ENCODE measurements at regions not wholly inside any gene's neighbourhood (a gene's known extent, or its start where the extent isn't known, plus 50 kb on each side); places are given as distances from the start of the nearest gene placed in this dataset.
"Not testable (repeated sequence)": the region's sequence is repeated elsewhere in the genome, so short reads cannot be mapped to it uniquely, and the experiment has no call there.

DNA sequence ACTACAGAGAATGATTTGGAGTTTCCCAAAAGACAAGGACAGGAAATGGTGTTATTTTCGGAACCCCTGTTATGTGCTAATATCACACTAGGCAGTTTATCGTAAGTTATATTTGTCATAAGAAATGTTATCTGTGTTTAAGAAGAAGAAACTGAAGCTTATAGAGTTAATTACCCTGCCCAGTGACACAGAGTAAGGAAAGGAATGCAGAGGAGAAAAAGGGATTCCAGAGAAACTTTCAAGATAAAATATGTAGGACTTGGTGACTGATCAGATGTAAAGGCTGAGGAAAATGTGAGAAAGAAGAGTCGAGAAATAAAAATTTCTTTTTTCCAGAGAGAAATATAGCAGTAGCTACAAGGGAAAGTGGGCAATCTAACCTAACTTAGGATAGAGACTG, 63.5 kb upstream of the ZNF746 start:
- TF ChIP-seq, protein P1, sequence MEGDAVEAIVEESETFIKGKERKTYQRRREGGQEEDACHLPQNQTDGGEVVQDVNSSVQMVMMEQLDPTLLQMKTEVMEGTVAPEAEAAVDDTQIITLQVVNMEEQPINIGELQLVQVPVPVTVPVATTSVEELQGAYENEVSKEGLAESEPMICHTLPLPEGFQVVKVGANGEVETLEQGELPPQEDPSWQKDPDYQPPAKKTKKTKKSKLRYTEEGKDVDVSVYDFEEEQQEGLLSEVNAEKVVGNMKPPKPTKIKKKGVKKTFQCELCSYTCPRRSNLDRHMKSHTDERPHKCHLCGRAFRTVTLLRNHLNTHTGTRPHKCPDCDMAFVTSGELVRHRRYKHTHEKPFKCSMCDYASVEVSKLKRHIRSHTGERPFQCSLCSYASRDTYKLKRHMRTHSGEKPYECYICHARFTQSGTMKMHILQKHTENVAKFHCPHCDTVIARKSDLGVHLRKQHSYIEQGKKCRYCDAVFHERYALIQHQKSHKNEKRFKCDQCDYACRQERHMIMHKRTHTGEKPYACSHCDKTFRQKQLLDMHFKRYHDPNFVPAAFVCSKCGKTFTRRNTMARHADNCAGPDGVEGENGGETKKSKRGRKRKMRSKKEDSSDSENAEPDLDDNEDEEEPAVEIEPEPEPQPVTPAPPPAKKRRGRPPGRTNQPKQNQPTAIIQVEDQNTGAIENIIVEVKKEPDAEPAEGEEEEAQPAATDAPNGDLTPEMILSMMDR (IDR thresholded peaks at IDR 0.05; ENCODE audit: extremely low read depth, low read depth, low read length): no peak
- Histone ChIP-seq H4K20me1 (ENCODE audit: insufficient read depth, low read length) (no peaks in the 10 kb centered on the region), H3K27ac (ENCODE audit: low read depth, low read length) (no peak overlapping the region), H3K36me3 (ENCODE audit: insufficient read depth, low read length) (peaks cover 8% of the 10 kb centered on the region), H3K79me2 (ENCODE audit: insufficient read depth, low read length) (peaks cover 5% of the 10 kb centered on the region), H3K27me3 (ENCODE audit: insufficient read depth, low read length) (no peaks in the 10 kb centered on the region), H3K4me3 (ENCODE audit: insufficient read depth, low read length) (no peak overlapping the region), H2AFZ (ENCODE audit: low read length) (no peak overlapping the region), H3K9me3 (ENCODE audit: low read depth, low read length) (no peaks in the 10 kb centered on the region), H3K4me2 (ENCODE audit: insufficient read depth, low read length) (no peak overlapping the region), H3K4me1 (ENCODE audit: insufficient read depth, low read length) (peaks cover 4% of the 10 kb centered on the region)
- no peak for DNase-seq (ENCODE audit: insufficient read length, low spot score, missing footprints)

GRCh38 chr7:149559711-149560110, 62.1 kb upstream of the ZNF746 start:
- Histone ChIP-seq H3K9me3 (ENCODE audit: low read depth, low read length) (no peaks in the 10 kb centered on the region), H3K27ac (ENCODE audit: low read depth, low read length) (no peak overlapping the region), H4K20me1 (ENCODE audit: insufficient read depth, low read length) (no peaks in the 10 kb centered on the region), H3K4me3 (ENCODE audit: insufficient read depth, low read length) (no peak overlapping the region), H2AFZ (ENCODE audit: low read length) (no peak overlapping the region), H3K27me3 (ENCODE audit: insufficient read depth, low read length) (no peaks in the 10 kb centered on the region), H3K4me2 (ENCODE audit: insufficient read depth, low read length) (no peak overlapping the region), H3K79me2 (ENCODE audit: insufficient read depth, low read length) (peaks cover 2% of the 10 kb centered on the region), H3K4me1 (ENCODE audit: insufficient read depth, low read length) (peaks cover 4% of the 10 kb centered on the region), H3K36me3 (ENCODE audit: insufficient read depth, low read length) (peaks cover 8% of the 10 kb centered on the region)
- no peak for DNase-seq (ENCODE audit: insufficient read length, low spot score, missing footprints)
- TF ChIP-seq, protein P1 (IDR thresholded peaks at IDR 0.05; ENCODE audit: extremely low read depth, low read depth, low read length): no peak

DNA sequence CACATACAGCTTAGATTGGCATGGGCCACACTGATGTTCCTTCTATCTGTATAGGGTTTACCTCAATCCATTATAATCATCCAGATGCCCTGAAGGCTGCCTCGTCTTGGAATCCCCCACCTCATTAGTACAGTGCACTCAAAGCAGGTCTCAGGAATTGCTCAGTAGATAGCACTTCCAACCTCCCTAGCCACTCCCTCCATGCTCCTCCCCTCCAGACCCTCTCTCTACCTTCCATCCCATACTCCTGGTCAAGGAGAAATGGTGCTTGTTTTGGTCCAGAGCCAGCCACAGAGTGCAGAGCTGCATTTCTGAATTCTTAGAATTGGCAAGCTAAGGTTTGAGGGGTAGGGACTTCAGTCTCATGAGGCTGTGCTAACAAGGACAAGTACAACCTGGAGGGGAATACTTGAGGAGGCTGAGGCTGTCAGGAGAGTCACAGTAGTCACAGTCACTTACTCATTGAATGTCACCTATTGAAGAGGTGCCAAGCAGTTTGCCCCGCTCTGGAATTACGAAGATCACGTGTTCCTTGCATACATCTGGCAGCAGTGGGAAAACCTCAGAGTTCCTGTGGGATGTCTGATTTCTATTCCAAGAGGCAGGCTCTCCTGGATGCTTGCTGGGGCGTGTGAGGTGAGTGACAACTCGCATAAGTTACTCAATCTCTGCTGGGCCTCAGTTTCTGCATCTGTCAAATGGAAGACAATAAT, 60.7 kb upstream of the ZNF746 start:
- Histone ChIP-seq H3K9me3 (ENCODE audit: low read depth, low read length) (no peaks in the 10 kb centered on the region), H4K20me1 (ENCODE audit: insufficient read depth, low read length) (no peaks in the 10 kb centered on the region), H3K27me3 (ENCODE audit: insufficient read depth, low read length) (no peaks in the 10 kb centered on the region), H3K36me3 (ENCODE audit: insufficient read depth, low read length) (peaks cover 8% of the 10 kb centered on the region), H3K4me1 (ENCODE audit: insufficient read depth, low read length) (peaks cover 4% of the 10 kb centered on the region), H3K27ac (ENCODE audit: low read depth, low read length) (no peak overlapping the region), H3K4me3 (ENCODE audit: insufficient read depth, low read length) (no peak overlapping the region), H3K79me2 (ENCODE audit: insufficient read depth, low read length) (peaks cover 2% of the 10 kb centered on the region), H2AFZ (ENCODE audit: low read length) (no peak overlapping the region), H3K4me2 (ENCODE audit: insufficient read depth, low read length) (no peak overlapping the region)
- no peak for DNase-seq (ENCODE audit: insufficient read length, low spot score, missing footprints)
- TF ChIP-seq, protein P1 (IDR thresholded peaks at IDR 0.05; ENCODE audit: extremely low read depth, low read depth, low read length): no peak

DNA sequence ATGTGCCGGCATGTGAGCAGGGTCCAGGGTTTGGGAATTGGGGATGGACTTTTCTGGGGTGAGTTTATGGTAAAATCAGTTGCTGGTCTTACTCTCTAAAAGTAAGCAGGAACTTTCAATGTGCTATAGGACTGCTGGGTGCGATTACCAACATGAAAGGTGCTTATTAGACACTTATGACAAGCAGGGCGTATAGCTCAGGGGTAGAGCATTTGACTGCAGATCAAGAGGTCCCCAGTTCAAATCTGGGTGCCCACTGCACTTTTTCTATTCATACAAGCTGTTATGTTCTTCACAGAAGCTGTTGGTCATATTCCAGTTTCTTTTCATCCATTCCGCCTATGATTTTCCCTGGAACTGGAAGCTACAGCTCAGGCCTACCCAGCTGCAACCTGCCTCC, 58.9 kb upstream of the ZNF746 start:
- H3K4me2 ChIP-seq (ENCODE audit: insufficient read depth, low read length); H2AFZ ChIP-seq (ENCODE audit: low read length); H4K20me1 ChIP-seq (ENCODE audit: insufficient read depth, low read length); H3K4me3 ChIP-seq (ENCODE audit: insufficient read depth, low read length); H3K9me3 ChIP-seq (ENCODE audit: low read depth, low read length); H3K79me2 ChIP-seq (ENCODE audit: insufficient read depth, low read length); H3K27me3 ChIP-seq (ENCODE audit: insufficient read depth, low read length); DNase-seq (ENCODE audit: insufficient read length, low spot score, missing footprints); H3K4me1 ChIP-seq (ENCODE audit: insufficient read depth, low read length); H3K27ac ChIP-seq (ENCODE audit: low read depth, low read length): not testable (repeated sequence)
- H3K36me3 ChIP-seq (ENCODE audit: insufficient read depth, low read length): peaks cover 23% of the 10 kb centered on the region

GRCh38 chr7:149554821-149555220, 57.2 kb upstream of the ZNF746 start:
- not testable (repeated sequence) for DNase-seq (ENCODE audit: insufficient read length, low spot score, missing footprints); H3K79me2 ChIP-seq (ENCODE audit: insufficient read depth, low read length); H3K27ac ChIP-seq (ENCODE audit: low read depth, low read length); H3K4me2 ChIP-seq (ENCODE audit: insufficient read depth, low read length); H3K4me3 ChIP-seq (ENCODE audit: insufficient read depth, low read length); H2AFZ ChIP-seq (ENCODE audit: low read length); H3K4me1 ChIP-seq (ENCODE audit: insufficient read depth, low read length); H4K20me1 ChIP-seq (ENCODE audit: insufficient read depth, low read length); H3K9me3 ChIP-seq (ENCODE audit: low read depth, low read length); H3K27me3 ChIP-seq (ENCODE audit: insufficient read depth, low read length)
- peaks cover 36% of the 10 kb centered on the region for H3K36me3 ChIP-seq (ENCODE audit: insufficient read depth, low read length)

DNA sequence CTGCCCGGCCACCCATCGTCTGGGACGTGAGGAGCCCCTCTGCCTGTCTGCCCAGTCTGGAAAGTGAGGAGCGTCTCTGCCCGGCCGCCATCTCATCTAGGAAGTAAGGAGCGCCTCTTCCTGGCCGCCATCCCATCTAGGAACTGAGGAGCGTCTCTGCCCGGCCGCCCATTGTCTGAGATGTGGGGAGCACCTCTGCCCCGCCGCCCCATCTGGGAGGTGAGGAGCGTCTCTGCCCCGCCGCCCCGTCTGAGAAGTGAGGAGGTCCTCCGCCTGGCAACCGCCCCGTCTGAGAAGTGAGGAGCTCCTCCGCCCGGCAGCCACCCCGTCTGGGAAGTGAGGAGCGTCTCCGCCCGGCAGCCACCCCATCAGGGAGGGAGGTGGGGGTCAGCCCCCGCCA, 56.4 kb upstream of the ZNF746 start:
- H4K20me1 ChIP-seq (ENCODE audit: insufficient read depth, low read length); H3K4me1 ChIP-seq (ENCODE audit: insufficient read depth, low read length); H3K4me2 ChIP-seq (ENCODE audit: insufficient read depth, low read length); H3K27me3 ChIP-seq (ENCODE audit: insufficient read depth, low read length); DNase-seq (ENCODE audit: insufficient read length, low spot score, missing footprints); H3K9me3 ChIP-seq (ENCODE audit: low read depth, low read length); H2AFZ ChIP-seq (ENCODE audit: low read length); H3K27ac ChIP-seq (ENCODE audit: low read depth, low read length); H3K79me2 ChIP-seq (ENCODE audit: insufficient read depth, low read length); H3K4me3 ChIP-seq (ENCODE audit: insufficient read depth, low read length): not testable (repeated sequence)
- peaks cover 44% of the 10 kb centered on the region for H3K36me3 ChIP-seq (ENCODE audit: insufficient read depth, low read length)

Data from osteoblast (primary cell).